Testis (tissue), 2 donors: ENCODE measurements at regions not wholly inside any gene's neighbourhood (a gene's known extent, or its start where the extent isn't known, plus 50 kb on each side); places are given as distances from the start of the nearest gene placed in this dataset.

Experiments used
- DNase-seq: peaks from one replicate; pipeline ENCODE4 v3.0.0-alpha.2; 2019
- H3K27ac ChIP-seq, 2 donors: fragments of 200-600 bp; sonication (generic); one replicate each; pipeline ENCODE4 v1.5.1; 2019
- H3K27me3 ChIP-seq: fragments of 200-600 bp; sonication (generic); one replicate; pipeline ENCODE4 v1.5.1; 2019
- H3K36me3 ChIP-seq: fragments of 200-600 bp; sonication (generic); one replicate; pipeline ENCODE4 v1.5.1; 2017; ENCODE audit warnings: low read depth; ENCODE audit errors: missing control alignments
- H3K4me1 ChIP-seq: fragments of 200-600 bp; sonication (generic); one replicate; pipeline ENCODE4 v1.5.1; 2019
- H3K4me3 ChIP-seq, 2 donors: fragments of 200-600 bp; sonication (generic); one replicate each; pipeline ENCODE4 v1.5.1; 2017 to 2019
- H3K9me3 ChIP-seq: fragments of 200-600 bp; sonication (generic); one replicate; pipeline ENCODE4 v1.5.1; 2017
- POLR2A ChIP-seq: fragments of 450-650 bp; IDR thresholded peaks from one replicate; pipeline ENCODE4 v1.6.1; 2017; ENCODE audit warnings: antibody characterized with exemption, mild to moderate bottlenecking, moderate library complexity
- WGBS, 2 donors: methylation state at CpG; one replicate each; pipeline ENCODE4 v1.1.5; 2018; 5-methylcytosine and 5-hydroxymethylcytosine counted together
- intact Hi-C: fragments of 100-400 bp; cut with DNase I; formaldehyde crosslinking; loops from one replicate; pipeline ENCODE4 v1.15.1; 2023; ENCODE audit warnings: low total_unique reads
- TF ChIP-seq, protein P1 (sequence below), 3 experiments: fragments of 450-650 bp in 2 of 3; fragments of 200-600 bp in 1 of 3; sonication (generic) in 1 of 3; IDR thresholded peaks; one replicate each; pipeline ENCODE4 v1.5.1; 2016 to 2019; ENCODE audit warnings: antibody characterized with exemption in 3 of 3, mild to moderate bottlenecking in 2 of 3, moderate library complexity in 1 of 3

- no peak overlapping the region for H3K4me3 ChIP-seq
- no peaks in the 10 kb centered on the region for H3K27me3 ChIP-seq
- intact Hi-C loops = no loop called here
- no peak overlapping the region for H3K27ac ChIP-seq
- H3K4me1 ChIP-seq = no peaks in the 10 kb centered on the region
- WGBS, 2 donors = 82 to 87% methylated on average over 2 of the region's 2 CpGs
- no peak for DNase-seq
- TF ChIP-seq, protein P1, sequence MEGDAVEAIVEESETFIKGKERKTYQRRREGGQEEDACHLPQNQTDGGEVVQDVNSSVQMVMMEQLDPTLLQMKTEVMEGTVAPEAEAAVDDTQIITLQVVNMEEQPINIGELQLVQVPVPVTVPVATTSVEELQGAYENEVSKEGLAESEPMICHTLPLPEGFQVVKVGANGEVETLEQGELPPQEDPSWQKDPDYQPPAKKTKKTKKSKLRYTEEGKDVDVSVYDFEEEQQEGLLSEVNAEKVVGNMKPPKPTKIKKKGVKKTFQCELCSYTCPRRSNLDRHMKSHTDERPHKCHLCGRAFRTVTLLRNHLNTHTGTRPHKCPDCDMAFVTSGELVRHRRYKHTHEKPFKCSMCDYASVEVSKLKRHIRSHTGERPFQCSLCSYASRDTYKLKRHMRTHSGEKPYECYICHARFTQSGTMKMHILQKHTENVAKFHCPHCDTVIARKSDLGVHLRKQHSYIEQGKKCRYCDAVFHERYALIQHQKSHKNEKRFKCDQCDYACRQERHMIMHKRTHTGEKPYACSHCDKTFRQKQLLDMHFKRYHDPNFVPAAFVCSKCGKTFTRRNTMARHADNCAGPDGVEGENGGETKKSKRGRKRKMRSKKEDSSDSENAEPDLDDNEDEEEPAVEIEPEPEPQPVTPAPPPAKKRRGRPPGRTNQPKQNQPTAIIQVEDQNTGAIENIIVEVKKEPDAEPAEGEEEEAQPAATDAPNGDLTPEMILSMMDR (IDR thresholded peaks at IDR 0.05) = no peak
- no peak for TF ChIP-seq POLR2A
- no peaks in the 10 kb centered on the region for H3K36me3 ChIP-seq
- H3K9me3 ChIP-seq = no peaks in the 10 kb centered on the region
Measured at GRCh38 chr3:22795917-22796316, 407.2 kb upstream of the UBE2E2 start.

DNA sequence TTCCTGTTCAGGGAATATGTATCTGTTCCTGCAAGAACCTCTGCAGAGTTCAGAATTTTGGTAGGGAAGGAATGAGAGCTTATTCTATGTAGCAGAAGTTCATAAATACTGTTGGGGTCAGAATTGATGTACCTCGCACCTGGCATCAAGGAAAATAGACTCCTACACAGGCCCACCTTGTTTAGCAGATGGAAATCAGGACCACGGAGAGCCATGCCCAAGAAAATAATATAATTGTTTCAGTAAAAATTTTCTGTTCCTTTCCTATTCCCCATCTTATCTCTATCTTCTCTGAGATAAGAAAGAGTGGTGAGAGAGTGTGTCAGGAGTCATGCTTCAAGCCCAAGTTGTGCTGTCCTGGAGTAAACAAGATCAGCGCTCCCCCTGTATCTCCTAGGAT is 404.7 kb upstream of the UBE2E2 start:
- WGBS, 2 donors = 79 to 85% methylated on average over 3 of the region's 3 CpGs
- H3K27ac ChIP-seq = no peak overlapping the region
- no peaks in the 10 kb centered on the region for H3K36me3 ChIP-seq
- no peak overlapping the region for H3K4me3 ChIP-seq
- no peaks in the 10 kb centered on the region for H3K9me3 ChIP-seq
- TF ChIP-seq POLR2A = no peak
- TF ChIP-seq, protein P1 (IDR thresholded peaks at IDR 0.05) = no peak
- no peak for DNase-seq
- H3K4me1 ChIP-seq = no peaks in the 10 kb centered on the region
- no peaks in the 10 kb centered on the region for H3K27me3 ChIP-seq
- intact Hi-C loops = no loop called here

- Histone ChIP-seq H3K27ac (no peak overlapping the region), H3K4me1 (no peaks in the 10 kb centered on the region), H3K9me3 (no peaks in the 10 kb centered on the region), H3K36me3 (no peaks in the 10 kb centered on the region), H3K27me3 (no peaks in the 10 kb centered on the region), H3K4me3 (no peak overlapping the region)
- 100% methylated on average over 2 of the region's 2 CpGs; no CpG with 5 or more reads in 1 of the 2 donors for WGBS, 2 donors
- intact Hi-C loops = no loop called here
- TF ChIP-seq POLR2A = no peak
- TF ChIP-seq, protein P1 (IDR thresholded peaks at IDR 0.05) = no peak
- no peak for DNase-seq
Measured at GRCh38 chr3:22819209-22819608, 383.9 kb upstream of the UBE2E2 start.

DNA sequence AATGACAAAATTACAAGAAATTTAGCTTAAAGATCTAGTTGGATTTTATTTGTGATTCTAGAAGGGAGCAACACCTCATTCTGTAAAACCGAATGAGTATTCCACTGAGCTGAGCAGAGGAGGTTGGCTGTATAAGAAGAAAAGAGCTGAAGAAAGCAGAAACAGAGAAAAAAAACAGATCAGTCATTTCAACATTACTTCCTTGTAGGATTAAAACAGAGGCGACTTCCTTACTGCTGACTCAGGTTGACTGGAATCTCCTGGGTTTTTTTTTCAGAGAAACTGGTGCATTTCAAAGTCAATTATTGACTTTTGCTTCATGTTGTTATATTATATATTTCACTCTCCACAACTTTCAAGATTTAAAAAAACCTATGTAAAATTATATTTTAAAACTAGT is 368.1 kb upstream of the UBE2E2 start:
- intact Hi-C loops = no loop called here
- 77 to 79% methylated on average over 2 of the region's 2 CpGs for WGBS, 2 donors
- Histone ChIP-seq H3K27me3 (no peaks in the 10 kb centered on the region), H3K4me1 (no peaks in the 10 kb centered on the region), H3K27ac (no peak overlapping the region), H3K4me3 (no peak overlapping the region), H3K9me3 (no peaks in the 10 kb centered on the region), H3K36me3 (no peaks in the 10 kb centered on the region)
- no peak for DNase-seq
- TF ChIP-seq, protein P1 (IDR thresholded peaks at IDR 0.05) = no peak
- TF ChIP-seq POLR2A = no peak

GRCh38 chr3:22836131-22836530 is 367.0 kb upstream of the UBE2E2 start:
- 88% methylated on average over 1 of the region's 1 CpG for WGBS, 2 donors

More at GRCh38 chr3:22836131-22836530, 367.0 kb upstream of the UBE2E2 start:
- TF ChIP-seq, protein P1 (IDR thresholded peaks at IDR 0.05) = no peak
- no peak for TF ChIP-seq POLR2A
- intact Hi-C loops = no loop called here
- Histone ChIP-seq H3K4me3 (no peak overlapping the region), H3K27me3 (no peaks in the 10 kb centered on the region), H3K4me1 (no peaks in the 10 kb centered on the region), H3K27ac (no peak overlapping the region), H3K36me3 (no peaks in the 10 kb centered on the region), H3K9me3 (no peaks in the 10 kb centered on the region)
- DNase-seq = no peak
